Loucy (cell line): ENCODE measurements at regions not wholly inside any gene's neighbourhood (a gene's known extent, or its start where the extent isn't known, plus 50 kb on each side); places are given as distances from the start of the nearest gene placed in this dataset.
A peak's percentile ranks its signal among the peaks of the same experiment; 100 is the strongest.

Source experiments
- H2AFZ ChIP-seq: fragments of 200-600 bp; sonication (generic); 2 replicates; pipeline ENCODE4 v1.6.0; 2016; ENCODE audit warnings: antibody characterized with exemption, mild to moderate bottlenecking, low read length, moderate library complexity
- H3F3A ChIP-seq: fragments of 200-600 bp; 2 replicates; pipeline ENCODE4 v1.6.0; 2016; ENCODE audit warnings: antibody characterized with exemption, low read depth, mild to moderate bottlenecking
- H3K27me3 ChIP-seq: fragments of 200-600 bp; sonication (generic); 2 replicates; pipeline ENCODE4 v1.6.1; 2014; ENCODE audit warnings: low read length, mild to moderate bottlenecking; ENCODE audit not compliant: insufficient read depth, poor library complexity, severe bottlenecking
- H3K36me3 ChIP-seq: fragments of 200-600 bp; sonication (generic); 2 replicates; pipeline ENCODE4 v1.6.1; 2016; ENCODE audit warnings: low read length; ENCODE audit not compliant: insufficient read depth
- H3K4me1 ChIP-seq: fragments of 200-600 bp; sonication (generic); 2 replicates; pipeline ENCODE4 v1.5.1; 2014; ENCODE audit warnings: low read length, mild to moderate bottlenecking; ENCODE audit not compliant: insufficient read depth, poor library complexity, severe bottlenecking
- H3K4me2 ChIP-seq: fragments of 200-600 bp; sonication (generic); 2 replicates; pipeline ENCODE4 v1.6.0; 2014; ENCODE audit warnings: antibody characterized with exemption, low read length, low read depth, mild to moderate bottlenecking; ENCODE audit not compliant: poor library complexity, severe bottlenecking
- H3K4me3 ChIP-seq: fragments of 200-600 bp; sonication (generic); 2 replicates; pipeline ENCODE4 v1.5.1; 2014; ENCODE audit warnings: low read length, mild to moderate bottlenecking, mixed read lengths; ENCODE audit not compliant: poor library complexity, severe bottlenecking
- H3K79me2 ChIP-seq: fragments of 200-600 bp; sonication (generic); 2 replicates; pipeline ENCODE4 v1.6.1; 2014; ENCODE audit warnings: low read length; ENCODE audit not compliant: insufficient read depth
- H3K9ac ChIP-seq: fragments of 200-600 bp; sonication (generic); 2 replicates; pipeline ENCODE4 v1.6.0; 2014; ENCODE audit warnings: mild to moderate bottlenecking, low read depth, low read length, moderate library complexity; ENCODE audit not compliant: poor library complexity, severe bottlenecking
- H3K9me2 ChIP-seq: fragments of 200-600 bp; sonication (generic); replicated peaks from 2 replicates; pipeline ENCODE4 v1.6.1; 2016; ENCODE audit warnings: low read depth, low read length, mixed read lengths
- H3K9me3 ChIP-seq: fragments of 200-600 bp; sonication (generic); 2 replicates; pipeline ENCODE4 v1.6.1; 2014; ENCODE audit warnings: mild to moderate bottlenecking, antibody characterized with exemption, low read length, low read depth; ENCODE audit not compliant: insufficient read depth
- H4K20me1 ChIP-seq: fragments of 200-600 bp; sonication (generic); 2 replicates; pipeline ENCODE4 v1.6.0; 2014; ENCODE audit warnings: antibody characterized with exemption, low read length, mild to moderate bottlenecking; ENCODE audit not compliant: insufficient read depth, poor library complexity, severe bottlenecking
- CTCF ChIP-seq: fragments of 200-600 bp; sonication (generic); conservative IDR thresholded peaks from 2 replicates; pipeline ENCODE4 v1.5.1; 2014; ENCODE audit warnings: mild to moderate bottlenecking, antibody characterized with exemption, low read length
- EZH2phosphoT487 ChIP-seq: fragments of 200-600 bp; IDR thresholded peaks from 2 replicates; pipeline ENCODE4 v1.6.1; 2018; ENCODE audit warnings: antibody characterized with exemption, mild to moderate bottlenecking, moderate library complexity, borderline replicate concordance

- Histone ChIP-seq H4K20me1 (no peaks in the 10 kb centered on the region), H3K36me3 (no peaks in the 10 kb centered on the region), H2AFZ (no peak overlapping the region), H3K79me2 (no peaks in the 10 kb centered on the region), H3K4me3 (no peak overlapping the region), H3K9ac (no peak overlapping the region), H3K4me1 (no peaks in the 10 kb centered on the region), H3K27me3 (no peaks in the 10 kb centered on the region), H3F3A (no peaks in the 10 kb centered on the region), H3K4me2 (no peak overlapping the region), H3K9me2 (no peaks in the 10 kb centered on the region), H3K9me3 (no peaks in the 10 kb centered on the region)
- TF ChIP-seq CTCF (no peak), EZH2phosphoT487 (no peak)
Measured at GRCh38 chr4:129337228-129337620, 241.3 kb downstream of the C4orf33 start.

- H3F3A ChIP-seq = no peaks in the 10 kb centered on the region
- no peaks in the 10 kb centered on the region for H3K79me2 ChIP-seq
- peak overlapping the region; percentile 74 for H2AFZ ChIP-seq
- no peak overlapping the region for H3K9ac ChIP-seq
- H3K4me1 ChIP-seq = no peaks in the 10 kb centered on the region
- no peaks in the 10 kb centered on the region for H3K27me3 ChIP-seq
- H3K4me2 ChIP-seq = peak overlapping the region; percentile 14
- no peak for TF ChIP-seq CTCF
- TF ChIP-seq EZH2phosphoT487 = no peak
- no peaks in the 10 kb centered on the region for H3K9me3 ChIP-seq
- no peak overlapping the region for H3K4me3 ChIP-seq
- H3K36me3 ChIP-seq = no peaks in the 10 kb centered on the region
- no peaks in the 10 kb centered on the region for H4K20me1 ChIP-seq
- no peaks in the 10 kb centered on the region for H3K9me2 ChIP-seq
Measured at GRCh38 chr4:129342819-129343408, 247.0 kb downstream of the C4orf33 start.

- H3F3A ChIP-seq = no peaks in the 10 kb centered on the region
- H3K9ac ChIP-seq = no peak overlapping the region
- no peaks in the 10 kb centered on the region for H4K20me1 ChIP-seq
- no peaks in the 10 kb centered on the region for H3K9me2 ChIP-seq
- no peaks in the 10 kb centered on the region for H3K4me1 ChIP-seq
- H3K27me3 ChIP-seq = no peaks in the 10 kb centered on the region
- TF ChIP-seq EZH2phosphoT487 = no peak
- TF ChIP-seq CTCF = peak; percentile 78
- no peaks in the 10 kb centered on the region for H3K79me2 ChIP-seq
- H2AFZ ChIP-seq = peak overlapping the region; percentile 50; the same call in 1 of the 2 replicates
- H3K36me3 ChIP-seq = no peaks in the 10 kb centered on the region
- no peaks in the 10 kb centered on the region for H3K9me3 ChIP-seq
- no peak overlapping the region for H3K4me2 ChIP-seq
- no peak overlapping the region for H3K4me3 ChIP-seq
Measured at GRCh38 chr4:129344058-129344457, 248.1 kb downstream of the C4orf33 start.
